GM19324 (cell line): ENCODE measurements at regions not wholly inside any gene's neighbourhood (a gene's known extent, or its start where the extent isn't known, plus 50 kb on each side); places are given as distances from the start of the nearest gene placed in this dataset.

Experiments used
- ATAC-seq: cut with Tn5 transposase; IDR thresholded peaks from one replicate; pipeline ENCODE4 v1.9.1; 2021; ENCODE audit warnings: mild to moderate bottlenecking, moderate library complexity; ENCODE audit not compliant: unreplicated experiment, low FRiP score

- ATAC-seq, result no peak
Measured at GRCh38 chr2:217396165-217396564, 536.3 kb upstream of the TNP1 start.

- no peak for ATAC-seq
Measured at GRCh38 chr2:217394510-217395351, 534.9 kb upstream of the TNP1 start.

- no peak for ATAC-seq
Measured at GRCh38 chr2:217393585-217394032, 533.7 kb upstream of the TNP1 start.

- ATAC-seq, result no peak
Measured at GRCh38 chr2:217392930-217393584, 533.2 kb upstream of the TNP1 start.

- no peak for ATAC-seq
Measured at GRCh38 chr2:217387776-217388387, 528.0 kb upstream of the TNP1 start.

- no peak for ATAC-seq
Measured at GRCh38 chr2:217386041-217386440, 526.2 kb upstream of the TNP1 start.

GRCh38 chr2:217383620-217384019, 523.8 kb upstream of the TNP1 start:
- ATAC-seq, result no peak

- no peak for ATAC-seq
Measured at GRCh38 chr2:217382794-217383193, 522.9 kb upstream of the TNP1 start.

GRCh38 chr2:217379807-217380206, 519.9 kb upstream of the TNP1 start:
- no peak for ATAC-seq

GRCh38 chr2:217372794-217373193, 512.9 kb upstream of the TNP1 start:
- no peak for ATAC-seq

- no peak for ATAC-seq
Measured at GRCh38 chr2:217371781-217372213, 511.9 kb upstream of the TNP1 start.

- no peak for ATAC-seq
Measured at GRCh38 chr2:217370391-217370790, 510.5 kb upstream of the TNP1 start.

GRCh38 chr2:217367464-217367863, 507.6 kb upstream of the TNP1 start:
- no peak for ATAC-seq

GRCh38 chr2:217366966-217367365, 507.1 kb upstream of the TNP1 start:
- ATAC-seq, result no peak

GRCh38 chr2:217366266-217366895, 506.5 kb upstream of the TNP1 start:
- ATAC-seq, result no peak

GRCh38 chr2:217365656-217366055, 505.8 kb upstream of the TNP1 start:
- ATAC-seq, result no peak

GRCh38 chr2:217364224-217364623, 504.4 kb upstream of the TNP1 start:
- ATAC-seq, result no peak

- no peak for ATAC-seq
Measured at GRCh38 chr2:217363470-217363869, 503.6 kb upstream of the TNP1 start.

- no peak for ATAC-seq
Measured at GRCh38 chr2:217362710-217363109, 502.8 kb upstream of the TNP1 start.

- ATAC-seq, result no peak
Measured at GRCh38 chr2:217362286-217362685, 502.4 kb upstream of the TNP1 start.

GRCh38 chr2:217361483-217361880, 501.6 kb upstream of the TNP1 start:
- no peak for ATAC-seq
